Activated T-cell treated with anti-CD3 and anti-CD28 coated beads, Interleukin-2, amount 50 U/mL, for 72 hours (primary cell): ENCODE measurements at regions not wholly inside any gene's neighbourhood (a gene's known extent, or its start where the extent isn't known, plus 50 kb on each side); places are given as distances from the start of the nearest gene placed in this dataset.
"Not testable (repeated sequence)": the region's sequence is repeated elsewhere in the genome, so short reads cannot be mapped to it uniquely, and the experiment has no call there.

Experiments used
- ATAC-seq, 2 donors: fragments of 150-1000 bp; cut with Tn5 transposase; replicated peaks in 1 of 2; 2 replicates each; pipeline ENCODE4 v1.10.0; 2021; ENCODE audit warnings: moderate library complexity in 2 of 2, mild to moderate bottlenecking in 1 of 2
- DNase-seq, 2 donors: peaks; one replicate each; pipeline ENCODE4 v3.0.0; 2021 to 2022; ENCODE audit warnings: mixed read lengths in 1 of 2
- H3K27ac Mint-ChIP-seq: one replicate; pipeline ENCODE4 v1.8.0; 2022; ENCODE audit warnings: mild to moderate bottlenecking, moderate library complexity, mixed read lengths
- H3K27me3 Mint-ChIP-seq: one replicate; pipeline ENCODE4 v1.8.0; 2022; ENCODE audit warnings: low read depth, mixed read lengths
- H3K36me3 Mint-ChIP-seq, 2 donors: one replicate each; pipeline ENCODE4 v1.8.0; 2022; ENCODE audit warnings: mixed read lengths in 2 of 2, mild to moderate bottlenecking in 1 of 2; ENCODE audit not compliant: insufficient read depth in 2 of 2
- H3K4me1 Mint-ChIP-seq: one replicate; pipeline ENCODE4 v1.8.0; 2022; ENCODE audit warnings: low read depth, mixed read lengths
- H3K4me3 Mint-ChIP-seq, 2 donors: one replicate each; pipeline ENCODE4 v1.8.0; 2022; ENCODE audit warnings: mild to moderate bottlenecking in 2 of 2, mixed read lengths in 2 of 2, moderate library complexity in 2 of 2
- H3K9me3 Mint-ChIP-seq, 2 donors: one replicate each; pipeline ENCODE4 v1.8.0; 2022; ENCODE audit warnings: mixed read lengths in 2 of 2

GRCh38 chr13:25002311-25002710 is 93.6 kb upstream of the PABPC3 start:
- not testable (repeated sequence) for H3K27ac Mint-ChIP-seq

GRCh38 chr13:25004489-25004888 is 91.4 kb upstream of the PABPC3 start:
- H3K9me3 Mint-ChIP-seq, H3K4me1 Mint-ChIP-seq, H3K36me3 Mint-ChIP-seq, H3K4me3 Mint-ChIP-seq, ATAC-seq, H3K27ac Mint-ChIP-seq, DNase-seq: not testable (repeated sequence)
- H3K27me3 Mint-ChIP-seq: peaks cover 60% of the 10 kb centered on the region

More at GRCh38 chr13:25002311-25002710, 93.6 kb upstream of the PABPC3 start:
- not testable (repeated sequence) for H3K9me3 Mint-ChIP-seq, ATAC-seq, H3K4me3 Mint-ChIP-seq, DNase-seq, H3K4me1 Mint-ChIP-seq, H3K36me3 Mint-ChIP-seq
- peaks cover 47% of the 10 kb centered on the region for H3K27me3 Mint-ChIP-seq

- not testable (repeated sequence) for DNase-seq, H3K4me1 Mint-ChIP-seq, H3K9me3 Mint-ChIP-seq, H3K36me3 Mint-ChIP-seq, H3K27ac Mint-ChIP-seq
- H3K27me3 Mint-ChIP-seq: peaks cover 58% of the 10 kb centered on the region
- H3K4me3 Mint-ChIP-seq: peak overlapping the region in 1 of 2 donors; percentile 8
- ATAC-seq: peak in 1 of 2 donors; percentile 64
These were observed 90.9 kb upstream of the PABPC3 start for GRCh38 chr13:25005050-25005497.

GRCh38 chr13:25007389-25007788 is 88.5 kb upstream of the PABPC3 start:
- H3K27ac Mint-ChIP-seq, H3K4me3 Mint-ChIP-seq, ATAC-seq, DNase-seq, H3K9me3 Mint-ChIP-seq, H3K36me3 Mint-ChIP-seq, H3K4me1 Mint-ChIP-seq: not testable (repeated sequence)
- peaks cover 49% of the 10 kb centered on the region for H3K27me3 Mint-ChIP-seq

GRCh38 chr13:25014398-25014973 is 81.5 kb upstream of the PABPC3 start:
- not testable (repeated sequence) for H3K36me3 Mint-ChIP-seq, H3K27ac Mint-ChIP-seq, ATAC-seq, H3K4me3 Mint-ChIP-seq, H3K9me3 Mint-ChIP-seq, DNase-seq, H3K4me1 Mint-ChIP-seq
- H3K27me3 Mint-ChIP-seq: peaks cover 25% of the 10 kb centered on the region

GRCh38 chr13:25017176-25017575 is 78.8 kb upstream of the PABPC3 start:
- not testable (repeated sequence) for H3K9me3 Mint-ChIP-seq, H3K4me1 Mint-ChIP-seq, ATAC-seq, H3K27ac Mint-ChIP-seq, DNase-seq, H3K36me3 Mint-ChIP-seq
- Mint-ChIP-seq H3K4me3 (peak overlapping the region; percentile 51 to 80), H3K27me3 (peaks cover 34% of the 10 kb centered on the region)

- peak overlapping the region; percentile 77 to 80 for H3K4me3 Mint-ChIP-seq
- DNase-seq (peak; percentile 35 to 62), ATAC-seq (peak; percentile 64 to 93)
- H3K36me3 Mint-ChIP-seq, H3K9me3 Mint-ChIP-seq, H3K4me1 Mint-ChIP-seq, H3K27ac Mint-ChIP-seq: not testable (repeated sequence)
- peaks cover 34% of the 10 kb centered on the region for H3K27me3 Mint-ChIP-seq
These were observed 77.9 kb upstream of the PABPC3 start for GRCh38 chr13:25017808-25018728.

GRCh38 chr13:25018729-25019115 is 77.2 kb upstream of the PABPC3 start:
- Mint-ChIP-seq H3K27me3 (peaks cover 34% of the 10 kb centered on the region), H3K4me1 (peaks cover 6% of the 10 kb centered on the region), H3K9me3 (no peaks in the 10 kb centered on the region), H3K36me3 (no peaks in the 10 kb centered on the region), H3K27ac (no peak overlapping the region), H3K4me3 (peak overlapping the region; percentile 31 to 80)
- ATAC-seq (no peak), DNase-seq (peak in 1 of 2 donors; percentile 7)

- H3K36me3 Mint-ChIP-seq, H3K27ac Mint-ChIP-seq, H3K9me3 Mint-ChIP-seq, ATAC-seq, H3K4me1 Mint-ChIP-seq, H3K4me3 Mint-ChIP-seq, DNase-seq: not testable (repeated sequence)
- H3K27me3 Mint-ChIP-seq: peaks cover 38% of the 10 kb centered on the region
These were observed 76.2 kb upstream of the PABPC3 start for GRCh38 chr13:25019741-25020140.

GRCh38 chr13:25024175-25024574 is 71.8 kb upstream of the PABPC3 start:
- no peak for DNase-seq
- no peak overlapping the region for H3K27ac Mint-ChIP-seq
- no peaks in the 10 kb centered on the region for H3K36me3 Mint-ChIP-seq
- no peaks in the 10 kb centered on the region for H3K9me3 Mint-ChIP-seq
- no peaks in the 10 kb centered on the region for H3K4me1 Mint-ChIP-seq
- no peak for ATAC-seq
- H3K27me3 Mint-ChIP-seq: peaks cover 52% of the 10 kb centered on the region
- H3K4me3 Mint-ChIP-seq: no peak overlapping the region

GRCh38 chr13:25032160-25032559 is 63.8 kb upstream of the PABPC3 start:
- Mint-ChIP-seq H3K4me3 (no peak overlapping the region), H3K36me3 (no peaks in the 10 kb centered on the region), H3K9me3 (no peaks in the 10 kb centered on the region), H3K27ac (no peak overlapping the region), H3K4me1 (no peaks in the 10 kb centered on the region), H3K27me3 (peaks cover 33% of the 10 kb centered on the region)
- DNase-seq: no peak
- no peak for ATAC-seq

GRCh38 chr13:25034173-25034572 is 61.8 kb upstream of the PABPC3 start:
- Mint-ChIP-seq H3K27ac (no peak overlapping the region), H3K27me3 (peaks cover 36% of the 10 kb centered on the region), H3K4me1 (no peaks in the 10 kb centered on the region), H3K4me3 (no peak overlapping the region), H3K36me3 (no peaks in the 10 kb centered on the region), H3K9me3 (no peaks in the 10 kb centered on the region)
- no peak for ATAC-seq
- no peak for DNase-seq

GRCh38 chr13:25037057-25037813 is 58.7 kb upstream of the PABPC3 start:
- Mint-ChIP-seq H3K4me3 (no peak overlapping the region), H3K27me3 (peaks cover 39% of the 10 kb centered on the region), H3K4me1 (no peaks in the 10 kb centered on the region), H3K27ac (no peak overlapping the region), H3K9me3 (no peaks in the 10 kb centered on the region), H3K36me3 (no peaks in the 10 kb centered on the region)
- ATAC-seq (peak; percentile 68 to 73), DNase-seq (peak; percentile 41 to 52)
